ENCODE measurements at regions not wholly inside any gene's neighbourhood (a gene's known extent, or its start where the extent isn't known, plus 50 kb on each side); places are given as distances from the start of the nearest gene placed in this dataset.
A peak's percentile ranks its signal among the peaks of the same experiment; 100 is the strongest.

DNA sequence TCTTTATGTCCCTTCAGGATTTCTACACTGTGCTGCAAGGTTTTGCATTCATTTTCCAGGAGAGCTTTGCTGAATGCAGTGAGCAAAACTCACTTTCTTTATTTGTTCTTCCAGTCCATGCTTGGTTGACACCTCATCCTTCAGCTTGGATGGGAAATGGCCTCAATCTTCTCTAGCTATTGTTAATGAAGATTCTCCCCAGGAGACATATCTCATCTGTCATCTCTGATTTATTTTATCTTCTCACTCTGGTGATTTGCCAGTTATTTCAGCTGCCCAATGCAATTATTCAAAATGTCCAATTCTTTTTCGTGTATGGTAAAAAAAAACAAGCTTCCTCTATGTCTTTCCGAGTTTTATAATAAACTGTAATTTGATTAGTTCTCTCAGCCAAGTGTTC lies 77.9 kb upstream of the PAK5 start:
- Histone ChIP-seq H3K4me1 (peaks cover 4% of the 10 kb centered on the region), H3K27ac (no peak overlapping the region), H3K27me3 (no peaks in the 10 kb centered on the region), H3K4me3 (no peak overlapping the region), H3K36me3 (no peaks in the 10 kb centered on the region), H3K9me3 (no peaks in the 10 kb centered on the region)
- WGBS: 19% methylated on average over 2 of the region's 2 CpGs
- no peak for TF ChIP-seq EP300 (IDR thresholded peaks at IDR 0.05)
- TF ChIP-seq POLR2A (IDR thresholded peaks at IDR 0.05): no peak
- TF ChIP-seq, protein P1, sequence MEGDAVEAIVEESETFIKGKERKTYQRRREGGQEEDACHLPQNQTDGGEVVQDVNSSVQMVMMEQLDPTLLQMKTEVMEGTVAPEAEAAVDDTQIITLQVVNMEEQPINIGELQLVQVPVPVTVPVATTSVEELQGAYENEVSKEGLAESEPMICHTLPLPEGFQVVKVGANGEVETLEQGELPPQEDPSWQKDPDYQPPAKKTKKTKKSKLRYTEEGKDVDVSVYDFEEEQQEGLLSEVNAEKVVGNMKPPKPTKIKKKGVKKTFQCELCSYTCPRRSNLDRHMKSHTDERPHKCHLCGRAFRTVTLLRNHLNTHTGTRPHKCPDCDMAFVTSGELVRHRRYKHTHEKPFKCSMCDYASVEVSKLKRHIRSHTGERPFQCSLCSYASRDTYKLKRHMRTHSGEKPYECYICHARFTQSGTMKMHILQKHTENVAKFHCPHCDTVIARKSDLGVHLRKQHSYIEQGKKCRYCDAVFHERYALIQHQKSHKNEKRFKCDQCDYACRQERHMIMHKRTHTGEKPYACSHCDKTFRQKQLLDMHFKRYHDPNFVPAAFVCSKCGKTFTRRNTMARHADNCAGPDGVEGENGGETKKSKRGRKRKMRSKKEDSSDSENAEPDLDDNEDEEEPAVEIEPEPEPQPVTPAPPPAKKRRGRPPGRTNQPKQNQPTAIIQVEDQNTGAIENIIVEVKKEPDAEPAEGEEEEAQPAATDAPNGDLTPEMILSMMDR (IDR thresholded peaks at IDR 0.05): no peak
- TF ChIP-seq POLR2AphosphoS5 (IDR thresholded peaks at IDR 0.05): no peak
- no peak for DNase-seq (ENCODE audit: low spot score in 2 of 2)

- H3K9me3 ChIP-seq: no peaks in the 10 kb centered on the region
- no peak overlapping the region for H3K4me3 ChIP-seq
- no peak for TF ChIP-seq POLR2A (IDR thresholded peaks at IDR 0.05)
- TF ChIP-seq, protein P1 (IDR thresholded peaks at IDR 0.05): peak; percentile 53 to 72
- WGBS: under 1% methylated on average over 8 of the region's 8 CpGs
- peaks cover 2% of the 10 kb centered on the region for H3K27me3 ChIP-seq
- no peak for DNase-seq (ENCODE audit: low spot score in 2 of 2)
- H3K36me3 ChIP-seq: no peaks in the 10 kb centered on the region
- no peak overlapping the region for H3K27ac ChIP-seq
- peaks cover 4% of the 10 kb centered on the region for H3K4me1 ChIP-seq
These were observed 74.1 kb upstream of the PAK5 start for GRCh38 chr20:9912858-9913434.

- peaks cover 4% of the 10 kb centered on the region for H3K4me1 ChIP-seq
- peaks cover 2% of the 10 kb centered on the region for H3K27me3 ChIP-seq
- no peaks in the 10 kb centered on the region for H3K9me3 ChIP-seq
- no peak overlapping the region for H3K4me3 ChIP-seq
- H3K36me3 ChIP-seq: no peaks in the 10 kb centered on the region
- no peak overlapping the region for H3K27ac ChIP-seq
- DNase-seq (ENCODE audit: low spot score in 2 of 2): no peak
- TF ChIP-seq POLR2A (IDR thresholded peaks at IDR 0.05): no peak
- no peak for TF ChIP-seq POLR2AphosphoS5 (IDR thresholded peaks at IDR 0.05)
- TF ChIP-seq EP300 (IDR thresholded peaks at IDR 0.05): no peak
- TF ChIP-seq, protein P1 (IDR thresholded peaks at IDR 0.05): no peak
- WGBS: 84% methylated on average over 5 of the region's 5 CpGs
These were observed 73.4 kb upstream of the PAK5 start for GRCh38 chr20:9912290-9912689.

DNA sequence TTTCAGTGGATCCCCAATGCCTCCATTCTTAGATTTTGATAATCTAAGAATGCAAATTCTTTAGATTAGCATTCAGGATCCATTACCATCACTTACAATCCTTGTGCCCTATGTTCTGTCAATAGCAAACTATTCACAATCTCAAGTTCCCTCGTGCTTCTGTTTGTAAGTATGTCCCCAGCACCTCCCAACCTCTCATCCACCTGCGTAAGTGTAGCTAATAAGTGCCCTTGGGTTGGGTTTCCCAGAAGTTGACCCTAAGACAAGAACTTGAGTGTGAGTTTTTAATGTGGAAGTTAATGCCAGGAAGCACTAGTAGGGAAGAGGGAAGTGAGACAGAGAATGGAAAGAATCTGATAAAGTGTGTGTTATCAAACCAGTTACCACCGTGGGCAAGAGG lies 72.6 kb upstream of the PAK5 start:
- Histone ChIP-seq H3K27ac (no peak overlapping the region), H3K9me3 (no peaks in the 10 kb centered on the region), H3K27me3 (peaks cover 2% of the 10 kb centered on the region), H3K4me1 (peaks cover 4% of the 10 kb centered on the region), H3K36me3 (no peaks in the 10 kb centered on the region), H3K4me3 (no peak overlapping the region)
- no peak for DNase-seq (ENCODE audit: low spot score in 2 of 2)
- TF ChIP-seq POLR2A (IDR thresholded peaks at IDR 0.05): no peak
- TF ChIP-seq EP300 (IDR thresholded peaks at IDR 0.05): no peak
- TF ChIP-seq POLR2AphosphoS5 (IDR thresholded peaks at IDR 0.05): no peak
- TF ChIP-seq, protein P1 (IDR thresholded peaks at IDR 0.05): no peak
- WGBS: 73% methylated on average over 3 of the region's 3 CpGs

DNA sequence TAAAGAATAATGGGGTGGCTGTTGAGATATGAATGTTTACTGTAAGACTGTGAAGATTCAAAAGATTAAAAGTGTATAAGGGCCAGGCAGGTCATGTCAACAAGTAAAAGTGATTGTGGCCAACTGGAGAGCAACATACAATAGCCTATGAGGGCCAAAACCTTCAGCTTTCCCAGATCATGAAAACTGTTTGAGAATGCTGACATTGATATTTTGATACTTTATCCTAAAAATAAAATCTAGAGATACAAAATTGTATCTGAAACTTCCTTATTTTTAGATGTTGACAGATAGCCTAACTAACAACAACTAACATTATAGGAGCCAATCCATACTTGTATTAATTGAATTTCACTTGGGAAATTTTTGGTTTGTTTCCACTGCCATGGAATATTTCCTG lies 70.3 kb upstream of the PAK5 start:
- Histone ChIP-seq H3K36me3 (no peaks in the 10 kb centered on the region), H3K27ac (no peak overlapping the region), H3K4me3 (no peak overlapping the region), H3K9me3 (no peaks in the 10 kb centered on the region), H3K4me1 (peaks cover 4% of the 10 kb centered on the region), H3K27me3 (peaks cover 2% of the 10 kb centered on the region)
- TF ChIP-seq POLR2A (IDR thresholded peaks at IDR 0.05) (no peak), EP300 (IDR thresholded peaks at IDR 0.05) (no peak), POLR2AphosphoS5 (IDR thresholded peaks at IDR 0.05) (no peak)
- TF ChIP-seq, protein P1 (IDR thresholded peaks at IDR 0.05): no peak
- DNase-seq (ENCODE audit: low spot score in 2 of 2): no peak
